Neuronal stem cell (in vitro differentiated cells): ENCODE measurements at regions not wholly inside any gene's neighbourhood (a gene's known extent, or its start where the extent isn't known, plus 50 kb on each side); places are given as distances from the start of the nearest gene placed in this dataset.

Experiments used
- DNase-seq: peaks from one replicate; pipeline ENCODE4 v3.0.0-alpha.2; 2013; ENCODE audit warnings: low spot score
- H2AFZ ChIP-seq: one replicate; pipeline ENCODE4 v1.6.1; 2013; ENCODE audit warnings: mild to moderate bottlenecking, low read length, inconsistent platforms
- H2AK5ac ChIP-seq: 2 replicates; pipeline ENCODE4 v1.6.1; 2013; ENCODE audit warnings: low read depth, mild to moderate bottlenecking, inconsistent platforms, low read length, moderate library complexity, mixed read lengths
- H2BK120ac ChIP-seq: 2 replicates; pipeline ENCODE4 v1.6.1; 2013; ENCODE audit warnings: low read depth, mild to moderate bottlenecking, inconsistent platforms, low read length, moderate library complexity, mixed read lengths
- H2BK12ac ChIP-seq: one replicate; pipeline ENCODE4 v1.6.1; 2013; ENCODE audit warnings: low read length, inconsistent platforms
- H2BK15ac ChIP-seq: 2 replicates; pipeline ENCODE4 v1.6.1; 2013; ENCODE audit warnings: mild to moderate bottlenecking, low read length, inconsistent platforms, mixed read lengths
- H2BK5ac ChIP-seq: one replicate; pipeline ENCODE4 v1.6.1; 2013; ENCODE audit warnings: inconsistent platforms, mild to moderate bottlenecking, low read length, moderate library complexity
- H3K14ac ChIP-seq: one replicate; pipeline ENCODE4 v1.6.1; 2013; ENCODE audit warnings: low read length, inconsistent platforms
- H3K18ac ChIP-seq: 2 replicates; pipeline ENCODE4 v1.6.1; 2013; ENCODE audit warnings: low read length, inconsistent platforms
- H3K23ac ChIP-seq: 2 replicates; pipeline ENCODE4 v1.6.1; 2013; ENCODE audit warnings: low read depth, mild to moderate bottlenecking, mixed read lengths, low read length, inconsistent platforms; ENCODE audit not compliant: poor library complexity
- H3K27ac ChIP-seq: replicated peaks from 3 replicates; pipeline ENCODE4 v1.5.1; 2013; ENCODE audit warnings: low read length, inconsistent platforms
- H3K27me3 ChIP-seq, 3 experiments: 2 replicates each; pipeline ENCODE4 v1.6.1; 2013; ENCODE audit warnings: low read length in 3 of 3, mild to moderate bottlenecking in 2 of 3, inconsistent platforms in 1 of 3, low read depth in 1 of 3, mixed read lengths in 1 of 3, moderate library complexity in 1 of 3; ENCODE audit not compliant: control insufficient read depth in 3 of 3, insufficient read depth in 3 of 3
- H3K36me3 ChIP-seq, 2 donors: replicated peaks in 1 of 2; 2 replicates each; pipeline ENCODE4 v1.6.1; 2013; ENCODE audit warnings: low read length in 2 of 2; ENCODE audit not compliant: control insufficient read depth in 2 of 2, insufficient read depth in 2 of 2
- H3K4ac ChIP-seq: 2 replicates; pipeline ENCODE4 v1.6.1; 2013; ENCODE audit warnings: inconsistent platforms, mild to moderate bottlenecking, low read length, moderate library complexity
- H3K4me1 ChIP-seq, 2 donors: 1 replicate in 1 of 2; 2 replicates in 1 of 2; pipeline ENCODE4 v1.6.1; 2013; ENCODE audit warnings: low read length in 2 of 2, low read depth in 1 of 2; ENCODE audit not compliant: control insufficient read depth in 2 of 2, insufficient read depth in 1 of 2
- H3K4me2 ChIP-seq: one replicate; pipeline ENCODE4 v1.6.1; 2013; ENCODE audit warnings: mild to moderate bottlenecking, low read length, inconsistent platforms; ENCODE audit not compliant: insufficient read depth, poor library complexity, severe bottlenecking
- H3K4me3 ChIP-seq, 2 donors: 2 replicates each; pipeline ENCODE4 v1.5.1; 2013; ENCODE audit warnings: low read length in 2 of 2, mild to moderate bottlenecking in 2 of 2, inconsistent platforms in 1 of 2, moderate library complexity in 1 of 2
- H3K79me1 ChIP-seq: one replicate; pipeline ENCODE4 v1.6.1; 2013; ENCODE audit warnings: low read depth, mild to moderate bottlenecking, inconsistent platforms, low read length, moderate library complexity
- H3K9ac ChIP-seq: one replicate; pipeline ENCODE4 v1.6.1; 2013; ENCODE audit warnings: mild to moderate bottlenecking, low read depth, low read length, inconsistent platforms; ENCODE audit not compliant: poor library complexity
- H3K9me3 ChIP-seq, 2 donors: replicated peaks in 1 of 2; 2 replicates each; pipeline versions ENCODE3 to v1.6.1; 2013; ENCODE audit warnings: low read length in 2 of 2, mild to moderate bottlenecking in 2 of 2, inconsistent platforms in 1 of 2, low read depth in 1 of 2, mixed read lengths in 1 of 2, moderate library complexity in 1 of 2; ENCODE audit not compliant: control insufficient read depth in 2 of 2, insufficient read depth in 1 of 2
- H4K8ac ChIP-seq: one replicate; pipeline ENCODE4 v1.6.1; 2013; ENCODE audit warnings: low read depth, mild to moderate bottlenecking, inconsistent platforms, low read length, moderate library complexity
- H4K91ac ChIP-seq: one replicate; pipeline ENCODE4 v1.6.1; 2013; ENCODE audit warnings: low read length, low read depth, mild to moderate bottlenecking, inconsistent platforms; ENCODE audit not compliant: poor library complexity
- WGBS, 2 donors: extraction: QIAGEN DNeasy Blood & Tissue Kit; methylation state at CpG; one replicate each; pipeline ENCODE4 v1.1.7; 2013; ENCODE audit warnings: missing lambda C conversion rate in 2 of 2, mixed read lengths in 1 of 2; ENCODE audit not compliant: insufficient read length in 2 of 2, insufficient replicate concordance in 1 of 2; ENCODE audit errors: extremely low coverage in 2 of 2; 5-methylcytosine and 5-hydroxymethylcytosine counted together

DNA sequence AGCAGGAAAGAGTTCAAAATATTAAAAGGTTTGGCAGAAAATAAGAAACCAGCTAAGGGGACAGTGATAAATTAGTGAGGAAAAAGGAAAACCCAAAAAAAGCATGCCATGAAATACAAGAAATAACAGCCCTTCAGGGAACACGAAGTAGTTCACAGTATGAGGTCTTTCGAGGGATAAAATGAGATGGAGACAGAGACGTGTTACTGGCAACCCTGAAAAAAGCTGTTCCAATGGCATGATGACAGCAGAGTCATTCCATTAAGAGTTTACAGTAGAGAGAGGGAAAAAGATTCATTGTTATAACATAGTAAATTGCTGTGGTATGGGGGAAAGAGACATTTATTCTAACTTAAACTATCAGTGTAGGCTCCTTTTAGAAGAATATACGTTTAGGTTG lies 391.2 kb downstream of the ANKRD7 start:
- Histone ChIP-seq H4K8ac (no peak overlapping the region), H2AFZ (no peak overlapping the region), H3K4me3 (no peak overlapping the region), H3K9ac (no peak overlapping the region), H3K9me3 (no peaks in the 10 kb centered on the region), H2BK120ac (no peak overlapping the region), H3K79me1 (no peaks in the 10 kb centered on the region), H3K4me1 (no peaks in the 10 kb centered on the region), H2BK5ac (no peak overlapping the region), H4K91ac (no peak overlapping the region), H3K23ac (no peak overlapping the region), H3K4me2 (no peak overlapping the region), H3K27me3 (no peaks in the 10 kb centered on the region), H2AK5ac (no peak overlapping the region), H2BK15ac (no peak overlapping the region), H3K18ac (no peak overlapping the region), H3K36me3 (no peaks in the 10 kb centered on the region), H3K27ac (no peak overlapping the region), H3K14ac (no peak overlapping the region), H2BK12ac (no peak overlapping the region), H3K4ac (no peak overlapping the region)
- WGBS, 2 donors, result no CpG with 5 or more reads among the region's 4 CpGs
- DNase-seq, result no peak

DNA sequence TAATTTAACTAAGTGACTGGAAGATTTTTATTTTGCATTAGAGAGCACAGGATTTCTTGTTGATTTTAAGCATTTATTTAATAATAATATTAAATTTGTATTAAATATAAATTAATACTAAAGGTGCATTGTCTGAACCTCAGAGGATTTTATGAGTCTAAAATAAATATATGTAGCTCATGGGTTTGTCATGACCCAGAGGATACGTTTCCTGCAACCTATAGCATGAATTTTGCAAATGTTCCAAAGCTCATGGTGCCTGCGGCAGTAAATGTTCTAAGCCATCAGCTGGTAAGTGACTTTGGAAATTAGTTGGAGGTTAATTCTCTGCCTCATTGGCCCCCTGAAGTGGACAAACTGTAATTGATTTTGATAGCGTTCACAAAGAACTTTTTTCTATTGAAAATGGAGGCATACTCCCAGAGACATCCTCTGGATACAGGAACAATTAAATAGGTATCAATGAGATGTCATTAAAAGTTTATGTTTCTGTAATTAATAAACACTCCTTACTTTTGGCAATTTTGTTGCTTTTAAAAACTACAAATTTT lies 397.4 kb downstream of the ANKRD7 start:
- H3K4me3 ChIP-seq, result no peak overlapping the region
- WGBS, 2 donors, result no CpG with 5 or more reads among the region's 3 CpGs

GRCh38 chr7:118626739-118627138 lies 402.2 kb downstream of the ANKRD7 start:
- no peak for DNase-seq
- Histone ChIP-seq H3K4me1 (peaks cover 6 to 19% of the 10 kb centered on the region in 2 donors), H3K4me3 (no peak overlapping the region)

More for the DNA sequence above, 397.4 kb downstream of the ANKRD7 start:
- H2BK120ac ChIP-seq, result no peak overlapping the region
- no peak overlapping the region for H3K23ac ChIP-seq
- H3K4ac ChIP-seq, result no peak overlapping the region
- no peaks in the 10 kb centered on the region for H3K36me3 ChIP-seq
- H3K27me3 ChIP-seq, result no peaks in the 10 kb centered on the region
- no peak overlapping the region for H3K4me2 ChIP-seq
- H3K27ac ChIP-seq, result no peak overlapping the region
- DNase-seq, result no peak
- H3K9me3 ChIP-seq, result peaks cover 3 to 7% of the 10 kb centered on the region in 2 donors
- H2AK5ac ChIP-seq, result no peak overlapping the region
- H4K8ac ChIP-seq, result no peak overlapping the region
- no peaks in the 10 kb centered on the region for H3K4me1 ChIP-seq
- H4K91ac ChIP-seq, result no peak overlapping the region
- no peak overlapping the region for H2BK5ac ChIP-seq
- H2BK15ac ChIP-seq, result no peak overlapping the region
- H3K14ac ChIP-seq, result no peak overlapping the region
- H3K18ac ChIP-seq, result no peak overlapping the region
- H3K79me1 ChIP-seq, result no peaks in the 10 kb centered on the region
- H2AFZ ChIP-seq, result no peak overlapping the region
- H2BK12ac ChIP-seq, result no peak overlapping the region
- H3K9ac ChIP-seq, result no peak overlapping the region

GRCh38 chr7:118627467-118627866 lies 403.0 kb downstream of the ANKRD7 start:
- Histone ChIP-seq H3K18ac (no peak overlapping the region), H3K23ac (no peak overlapping the region), H3K4me1 (peaks cover 6 to 19% of the 10 kb centered on the region in 2 donors), H4K91ac (no peak overlapping the region), H3K4ac (no peak overlapping the region), H3K14ac (peak overlapping the region; percentile 31), H3K4me2 (no peak overlapping the region), H2BK5ac (no peak overlapping the region), H3K36me3 (no peaks in the 10 kb centered on the region), H3K27ac (no peak overlapping the region), H2BK120ac (no peak overlapping the region), H3K4me3 (no peak overlapping the region), H2AK5ac (no peak overlapping the region), H3K9ac (no peak overlapping the region), H4K8ac (no peak overlapping the region), H2BK15ac (no peak overlapping the region), H3K27me3 (no peaks in the 10 kb centered on the region), H3K9me3 (peaks cover 3 to 14% of the 10 kb centered on the region in 2 donors), H2BK12ac (no peak overlapping the region), H2AFZ (no peak overlapping the region), H3K79me1 (no peaks in the 10 kb centered on the region)
- no peak for DNase-seq
- no CpG with 5 or more reads among the region's 8 CpGs for WGBS, 2 donors

More at GRCh38 chr7:118626739-118627138, 402.2 kb downstream of the ANKRD7 start:
- peaks cover 3 to 14% of the 10 kb centered on the region in 2 donors for H3K9me3 ChIP-seq
- no peak overlapping the region for H3K4ac ChIP-seq
- H4K91ac ChIP-seq, result no peak overlapping the region
- WGBS, 2 donors, result no CpG with 5 or more reads among the region's 4 CpGs
- no peak overlapping the region for H3K27ac ChIP-seq
- no peak overlapping the region for H2BK15ac ChIP-seq
- no peak overlapping the region for H2BK120ac ChIP-seq
- H3K4me2 ChIP-seq, result no peak overlapping the region
- H2BK5ac ChIP-seq, result no peak overlapping the region
- H2AK5ac ChIP-seq, result no peak overlapping the region
- H3K36me3 ChIP-seq, result no peaks in the 10 kb centered on the region
- H3K18ac ChIP-seq, result peak overlapping the region; percentile 48
- H3K9ac ChIP-seq, result no peak overlapping the region
- no peak overlapping the region for H2AFZ ChIP-seq
- H4K8ac ChIP-seq, result no peak overlapping the region
- no peak overlapping the region for H3K14ac ChIP-seq
- no peak overlapping the region for H2BK12ac ChIP-seq
- H3K27me3 ChIP-seq, result no peaks in the 10 kb centered on the region
- H3K23ac ChIP-seq, result no peak overlapping the region
- H3K79me1 ChIP-seq, result no peaks in the 10 kb centered on the region
